Neural progenitor cell (in vitro differentiated cells): ENCODE measurements at regions not wholly inside any gene's neighbourhood (a gene's known extent, or its start where the extent isn't known, plus 50 kb on each side); places are given as distances from the start of the nearest gene placed in this dataset.
A peak's percentile ranks its signal among the peaks of the same experiment; 100 is the strongest.
"Not testable (repeated sequence)": the region's sequence is repeated elsewhere in the genome, so short reads cannot be mapped to it uniquely, and the experiment has no call there.

ENCODE experiments used
- DNase-seq: peaks from one replicate; pipeline ENCODE4 v3.0.0-alpha.2; 2016; ENCODE audit warnings: low spot score
- H2AFZ ChIP-seq: fragments of 200-600 bp; sonication (generic); replicated peaks from 2 replicates; pipeline ENCODE4 v1.6.1; 2016; ENCODE audit warnings: antibody characterized with exemption
- H3F3A ChIP-seq: fragments of 200-600 bp; sonication (generic); 2 replicates; pipeline ENCODE4 v1.6.1; 2016; ENCODE audit warnings: antibody characterized with exemption, low read depth
- H3K27ac ChIP-seq: fragments of 200-600 bp; sonication (generic); 2 replicates; pipeline ENCODE4 v1.5.1; 2016; ENCODE audit warnings: mild to moderate bottlenecking
- H3K27me3 ChIP-seq: fragments of 200-600 bp; sonication (generic); 2 replicates; pipeline ENCODE4 v1.6.1; 2016; ENCODE audit warnings: mild to moderate bottlenecking, moderate library complexity
- H3K36me3 ChIP-seq: fragments of 200-600 bp; sonication (generic); 2 replicates; pipeline ENCODE4 v1.5.1; 2016
- H3K4me1 ChIP-seq: fragments of 200-600 bp; sonication (generic); 2 replicates; pipeline ENCODE4 v1.6.1; 2016; ENCODE audit warnings: mixed run types
- H3K4me2 ChIP-seq: fragments of 200-600 bp; sonication (generic); 2 replicates; pipeline ENCODE4 v1.6.1; 2016
- H3K4me3 ChIP-seq: fragments of 200-600 bp; sonication (generic); 2 replicates; pipeline ENCODE4 v1.5.1; 2016
- H3K79me2 ChIP-seq: fragments of 200-600 bp; sonication (generic); 2 replicates; pipeline ENCODE4 v1.6.1; 2016; ENCODE audit warnings: low read depth
- H3K9ac ChIP-seq: fragments of 200-600 bp; sonication (generic); 2 replicates; pipeline ENCODE4 v1.6.1; 2016
- H3K9me3 ChIP-seq: fragments of 200-600 bp; sonication (generic); 2 replicates; pipeline ENCODE4 v1.5.1; 2016; ENCODE audit warnings: low read depth
- H4K20me1 ChIP-seq: fragments of 200-600 bp; sonication (generic); 2 replicates; pipeline ENCODE4 v1.6.1; 2016; ENCODE audit warnings: low read depth
- H3K27ac Mint-ChIP-seq: 3 replicates; pipeline ENCODE4 v1.8.0; 2021; ENCODE audit warnings: mixed read lengths
- H3K27me3 Mint-ChIP-seq: 2 replicates; pipeline ENCODE4 v1.8.0; 2022; ENCODE audit warnings: low read depth, mild to moderate bottlenecking, inconsistent platforms, moderate library complexity, mixed read lengths; ENCODE audit not compliant: insufficient read depth
- H3K36me3 Mint-ChIP-seq: 3 replicates; pipeline ENCODE4 v1.8.0; 2021; ENCODE audit warnings: mixed read lengths
- H3K4me1 Mint-ChIP-seq: 3 replicates; pipeline ENCODE4 v1.8.0; 2021; ENCODE audit warnings: mixed read lengths
- H3K4me3 Mint-ChIP-seq: 3 replicates; pipeline ENCODE4 v1.8.0; 2021; ENCODE audit warnings: mild to moderate bottlenecking, moderate library complexity, mixed read lengths
- H3K9me3 Mint-ChIP-seq: 3 replicates; pipeline ENCODE4 v1.8.0; 2020; ENCODE audit warnings: mixed read lengths
- EZH2 ChIP-seq: fragments of 200-600 bp; sonication (generic); IDR thresholded peaks from 2 replicates; pipeline ENCODE4 v1.6.1; 2017; ENCODE audit warnings: antibody characterized with exemption, mild to moderate bottlenecking, moderate library complexity
- EZH2phosphoT487 ChIP-seq: fragments of 200-600 bp; sonication (generic); IDR thresholded peaks from 2 replicates; pipeline ENCODE4 v1.6.1; 2017; ENCODE audit warnings: antibody characterized with exemption
- TF ChIP-seq, protein P1 (sequence below): fragments of 200-600 bp; sonication (generic); IDR thresholded peaks from 2 replicates; pipeline ENCODE4 v1.5.1; 2017; ENCODE audit warnings: antibody characterized with exemption, mild to moderate bottlenecking

DNA sequence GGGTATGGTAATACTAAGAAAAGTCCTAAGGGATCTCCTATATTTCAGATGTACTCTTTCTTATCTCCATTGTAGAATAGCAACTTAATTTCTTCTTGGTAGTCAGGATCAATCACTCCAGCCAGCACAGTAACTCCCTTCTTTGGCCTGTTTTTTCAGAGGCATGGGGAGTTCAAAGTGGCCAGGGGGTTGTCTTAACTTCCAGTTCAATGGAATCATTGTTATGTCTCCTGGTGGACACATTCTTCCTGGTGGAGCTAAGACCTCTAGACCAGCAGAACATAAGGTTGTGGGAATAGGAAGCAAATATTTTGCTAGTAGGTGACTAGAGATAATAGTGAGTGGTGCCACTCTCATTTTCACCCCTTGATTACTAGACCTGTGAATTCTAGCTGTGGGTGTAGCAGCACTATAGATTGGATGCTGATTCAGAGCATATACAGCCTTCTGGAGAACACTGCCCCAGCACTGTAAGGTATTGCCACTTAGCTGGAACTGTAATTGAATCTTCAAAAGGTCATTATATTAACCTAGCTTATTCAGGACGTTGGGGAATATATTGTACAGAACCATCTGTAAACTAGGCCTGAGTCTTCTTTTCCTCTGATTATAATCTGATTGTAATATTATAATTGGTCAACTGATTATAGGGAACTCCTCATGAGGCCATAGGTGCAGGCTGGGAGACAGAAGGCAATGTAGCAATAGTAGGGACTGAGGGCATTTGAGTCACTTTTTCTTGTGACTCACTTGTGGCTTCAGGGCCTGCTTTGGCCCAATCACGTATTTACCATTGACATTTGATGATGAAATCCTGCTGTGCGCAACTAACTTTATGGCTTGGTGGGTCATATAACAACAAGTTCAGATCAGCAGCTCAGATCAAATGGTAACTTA lies 60.2 kb upstream of the ATP2B1 start:
- H3F3A ChIP-seq = no peaks in the 10 kb centered on the region
- Mint-ChIP-seq H3K4me3 (no peak overlapping the region), H3K4me1 (peaks cover 4% of the 10 kb centered on the region), H3K9me3 (peaks cover 2% of the 10 kb centered on the region), H3K27ac (peak overlapping the region; percentile 57), H3K27me3 (no peaks in the 10 kb centered on the region), H3K36me3 (no peaks in the 10 kb centered on the region)
- H3K4me1 ChIP-seq = no peaks in the 10 kb centered on the region
- H3K79me2 ChIP-seq = no peaks in the 10 kb centered on the region
- no peak overlapping the region for H2AFZ ChIP-seq
- H3K4me2 ChIP-seq = no peak overlapping the region
- H3K36me3 ChIP-seq = no peaks in the 10 kb centered on the region
- TF ChIP-seq EZH2phosphoT487 = no peak
- TF ChIP-seq EZH2 = no peak
- TF ChIP-seq, protein P1, sequence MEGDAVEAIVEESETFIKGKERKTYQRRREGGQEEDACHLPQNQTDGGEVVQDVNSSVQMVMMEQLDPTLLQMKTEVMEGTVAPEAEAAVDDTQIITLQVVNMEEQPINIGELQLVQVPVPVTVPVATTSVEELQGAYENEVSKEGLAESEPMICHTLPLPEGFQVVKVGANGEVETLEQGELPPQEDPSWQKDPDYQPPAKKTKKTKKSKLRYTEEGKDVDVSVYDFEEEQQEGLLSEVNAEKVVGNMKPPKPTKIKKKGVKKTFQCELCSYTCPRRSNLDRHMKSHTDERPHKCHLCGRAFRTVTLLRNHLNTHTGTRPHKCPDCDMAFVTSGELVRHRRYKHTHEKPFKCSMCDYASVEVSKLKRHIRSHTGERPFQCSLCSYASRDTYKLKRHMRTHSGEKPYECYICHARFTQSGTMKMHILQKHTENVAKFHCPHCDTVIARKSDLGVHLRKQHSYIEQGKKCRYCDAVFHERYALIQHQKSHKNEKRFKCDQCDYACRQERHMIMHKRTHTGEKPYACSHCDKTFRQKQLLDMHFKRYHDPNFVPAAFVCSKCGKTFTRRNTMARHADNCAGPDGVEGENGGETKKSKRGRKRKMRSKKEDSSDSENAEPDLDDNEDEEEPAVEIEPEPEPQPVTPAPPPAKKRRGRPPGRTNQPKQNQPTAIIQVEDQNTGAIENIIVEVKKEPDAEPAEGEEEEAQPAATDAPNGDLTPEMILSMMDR = no peak
- no peak overlapping the region for H3K27ac ChIP-seq
- H3K27me3 ChIP-seq = no peaks in the 10 kb centered on the region
- H4K20me1 ChIP-seq = no peaks in the 10 kb centered on the region
- H3K9ac ChIP-seq = no peak overlapping the region
- no peak for DNase-seq
- H3K4me3 ChIP-seq = no peak overlapping the region
- no peaks in the 10 kb centered on the region for H3K9me3 ChIP-seq

GRCh38 chr12:89765959-89766824 lies 57.6 kb upstream of the ATP2B1 start:
- TF ChIP-seq EZH2 = no peak
- TF ChIP-seq, protein P1 = no peak
- TF ChIP-seq EZH2phosphoT487 = no peak
- no peaks in the 10 kb centered on the region for H3K79me2 ChIP-seq
- H3K4me2 ChIP-seq = no peak overlapping the region
- Mint-ChIP-seq H3K4me1 (peaks cover 4% of the 10 kb centered on the region), H3K9me3 (peaks cover 2% of the 10 kb centered on the region), H3K4me3 (no peak overlapping the region), H3K36me3 (no peaks in the 10 kb centered on the region), H3K27ac (no peak overlapping the region), H3K27me3 (no peaks in the 10 kb centered on the region)
- no peak overlapping the region for H3K9ac ChIP-seq
- no peaks in the 10 kb centered on the region for H3K9me3 ChIP-seq
- no peaks in the 10 kb centered on the region for H3K4me1 ChIP-seq
- DNase-seq = no peak
- H3K27ac ChIP-seq = no peak overlapping the region
- no peaks in the 10 kb centered on the region for H3K36me3 ChIP-seq
- H2AFZ ChIP-seq = no peak overlapping the region
- no peaks in the 10 kb centered on the region for H3F3A ChIP-seq
- no peak overlapping the region for H3K4me3 ChIP-seq
- no peaks in the 10 kb centered on the region for H4K20me1 ChIP-seq
- no peaks in the 10 kb centered on the region for H3K27me3 ChIP-seq

GRCh38 chr12:89764164-89764563 lies 55.5 kb upstream of the ATP2B1 start:
- not testable (repeated sequence) for H3K27me3 ChIP-seq, H3K4me3 ChIP-seq, H3K27ac Mint-ChIP-seq, H3K79me2 ChIP-seq, DNase-seq, H2AFZ ChIP-seq, H3K36me3 Mint-ChIP-seq, H3K4me2 ChIP-seq, H3K4me3 Mint-ChIP-seq, H3K9me3 ChIP-seq, H3K36me3 ChIP-seq, H3K27me3 Mint-ChIP-seq, H3K9me3 Mint-ChIP-seq, H3F3A ChIP-seq, H3K9ac ChIP-seq, H3K4me1 Mint-ChIP-seq, H3K4me1 ChIP-seq, H3K27ac ChIP-seq, H4K20me1 ChIP-seq
